Femur (tissue), 1 donor: ENCODE measurements at regions not wholly inside any gene's neighbourhood (a gene's known extent, or its start where the extent isn't known, plus 50 kb on each side); places are given as distances from the start of the nearest gene placed in this dataset.
A peak's percentile ranks its signal among the peaks of the same experiment; 100 is the strongest.

Source experiments
- DNase-seq: peaks from one replicate; pipeline ENCODE4 v3.0.0-alpha.2; 2017

DNA sequence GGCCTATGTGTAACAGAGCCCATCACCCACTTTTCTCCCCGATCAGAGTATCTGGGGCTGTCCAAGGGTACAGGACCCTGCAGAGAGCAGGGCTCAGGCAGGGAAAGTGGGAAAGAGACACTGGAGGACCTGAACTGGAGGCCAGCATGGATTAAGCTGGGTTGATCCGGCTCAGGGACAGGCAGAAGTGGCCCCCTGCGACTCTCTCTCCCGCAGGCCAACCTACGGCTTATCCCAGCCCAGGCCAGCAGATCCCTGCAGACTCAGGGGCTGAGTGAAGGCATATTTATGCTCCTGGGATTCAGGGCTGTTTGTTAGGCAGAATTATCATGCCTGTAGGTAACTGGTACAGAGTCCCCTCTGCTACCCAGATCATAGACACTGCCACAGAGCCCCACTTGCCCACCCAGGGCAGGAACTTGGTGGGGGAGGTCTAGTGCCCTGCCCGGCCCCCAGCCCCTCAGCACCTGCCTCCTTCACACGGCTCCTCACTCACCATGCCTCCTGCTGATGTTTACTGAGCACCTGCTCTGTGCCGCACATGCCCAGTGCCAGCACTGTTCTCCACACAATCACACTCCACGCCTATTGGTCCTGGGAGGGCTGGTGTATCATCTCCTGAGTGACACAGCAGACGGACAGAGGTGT, 87.3 kb downstream of the ADRA2C start:
- no peak for DNase-seq

DNA sequence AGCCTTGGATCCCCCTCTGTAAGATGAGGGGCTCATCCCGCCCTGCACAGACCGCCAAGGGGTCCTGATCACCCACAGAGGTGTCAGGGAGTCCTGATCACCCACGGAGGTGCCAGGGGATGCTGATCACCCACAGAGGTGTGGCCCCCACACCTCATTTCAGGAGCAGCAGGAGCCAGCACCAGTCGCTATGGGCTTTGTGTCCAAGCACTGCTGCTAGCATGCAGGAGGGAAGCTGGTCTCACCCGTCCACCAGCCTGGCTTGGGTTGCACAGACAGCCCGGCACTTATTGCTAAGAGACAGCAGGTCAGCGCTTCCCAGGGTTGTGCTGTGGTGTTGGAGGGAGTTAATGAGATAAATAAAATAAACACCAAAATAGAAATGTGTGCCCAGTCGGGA, 88.5 kb downstream of the ADRA2C start:
- DNase-seq, result no peak

DNA sequence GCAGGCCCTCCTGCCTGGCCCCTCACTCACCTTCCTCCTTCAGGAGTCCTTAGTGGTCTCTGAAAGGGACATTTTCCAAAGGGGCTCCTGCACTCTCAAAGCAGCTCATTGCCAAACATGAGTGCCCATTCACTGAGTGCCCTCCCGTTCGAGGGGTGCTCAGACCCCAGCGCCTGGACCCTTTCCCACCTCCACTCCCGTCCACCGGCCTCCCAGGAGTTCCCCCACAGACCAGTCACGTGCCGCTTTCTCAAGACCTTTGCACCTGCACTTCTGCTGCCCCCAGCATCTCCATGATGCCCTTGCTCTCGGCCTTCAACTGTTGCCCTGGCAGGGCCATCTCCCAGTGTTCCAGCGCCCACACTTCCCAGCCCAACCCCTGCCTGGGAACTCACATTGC, 89.5 kb downstream of the ADRA2C start:
- DNase-seq, result no peak

DNA sequence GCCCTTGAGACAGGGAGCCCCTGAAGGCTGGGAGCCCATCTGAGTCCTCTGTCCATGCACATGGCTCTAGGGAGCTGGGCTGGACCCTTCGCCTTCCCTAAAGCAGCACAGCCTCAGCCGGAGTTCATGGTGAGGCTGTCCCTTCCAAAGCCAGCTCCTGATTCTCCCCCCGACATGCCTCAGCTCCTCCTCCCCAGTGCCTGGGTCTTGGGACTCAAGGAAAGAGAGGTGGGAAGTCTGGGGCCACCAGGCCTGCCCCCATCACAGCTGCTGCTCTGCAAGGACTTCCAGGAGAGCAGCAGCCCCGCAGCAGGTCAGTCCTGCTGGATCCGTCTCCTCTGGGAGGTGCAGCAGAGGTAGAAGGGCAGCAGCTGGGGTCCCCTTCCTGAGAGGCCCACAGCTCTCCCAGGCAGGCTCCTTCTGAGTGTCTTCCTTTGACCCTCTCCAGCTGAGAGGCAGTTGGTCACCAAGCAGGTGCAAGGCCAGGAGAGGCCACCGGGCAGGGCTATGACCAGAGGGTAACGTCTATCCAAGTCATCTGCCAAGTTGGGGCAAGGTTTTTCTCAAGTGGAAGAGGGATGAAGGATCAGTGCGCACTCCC, 90.5 kb downstream of the ADRA2C start:
- DNase-seq, result no peak

DNA sequence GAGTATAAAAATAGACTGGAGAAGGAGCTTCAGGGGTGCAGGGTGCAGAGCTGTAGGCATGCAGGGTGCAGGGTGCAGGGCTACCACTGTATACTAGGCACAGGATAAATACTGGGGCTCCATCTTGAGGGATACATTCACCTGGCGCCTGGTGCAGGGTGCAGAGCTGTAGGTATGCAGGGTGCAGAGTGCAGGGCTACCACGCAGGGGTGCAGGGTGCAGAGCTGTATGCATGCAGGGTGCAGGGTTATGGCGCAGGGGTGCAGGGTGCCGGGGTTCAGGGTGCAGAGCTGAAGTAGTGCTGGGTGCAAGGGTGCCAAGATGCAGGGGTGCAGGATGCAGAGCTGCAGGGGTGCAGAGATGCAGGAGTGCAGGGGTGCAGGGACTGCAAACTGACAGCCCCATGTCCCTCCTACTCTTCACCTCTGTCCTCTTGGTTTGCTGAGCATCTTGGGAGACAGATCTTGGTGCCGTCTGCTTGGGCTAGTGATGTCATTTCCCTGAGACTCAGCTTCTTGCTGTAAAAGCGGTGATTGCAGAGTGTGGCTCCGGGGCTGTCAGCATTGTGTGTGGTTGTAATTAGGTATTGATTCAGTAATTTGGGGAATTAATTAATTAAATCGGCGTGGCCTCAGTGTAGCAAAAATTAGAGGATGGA, 91.2 kb downstream of the ADRA2C start:
- no peak for DNase-seq

DNA sequence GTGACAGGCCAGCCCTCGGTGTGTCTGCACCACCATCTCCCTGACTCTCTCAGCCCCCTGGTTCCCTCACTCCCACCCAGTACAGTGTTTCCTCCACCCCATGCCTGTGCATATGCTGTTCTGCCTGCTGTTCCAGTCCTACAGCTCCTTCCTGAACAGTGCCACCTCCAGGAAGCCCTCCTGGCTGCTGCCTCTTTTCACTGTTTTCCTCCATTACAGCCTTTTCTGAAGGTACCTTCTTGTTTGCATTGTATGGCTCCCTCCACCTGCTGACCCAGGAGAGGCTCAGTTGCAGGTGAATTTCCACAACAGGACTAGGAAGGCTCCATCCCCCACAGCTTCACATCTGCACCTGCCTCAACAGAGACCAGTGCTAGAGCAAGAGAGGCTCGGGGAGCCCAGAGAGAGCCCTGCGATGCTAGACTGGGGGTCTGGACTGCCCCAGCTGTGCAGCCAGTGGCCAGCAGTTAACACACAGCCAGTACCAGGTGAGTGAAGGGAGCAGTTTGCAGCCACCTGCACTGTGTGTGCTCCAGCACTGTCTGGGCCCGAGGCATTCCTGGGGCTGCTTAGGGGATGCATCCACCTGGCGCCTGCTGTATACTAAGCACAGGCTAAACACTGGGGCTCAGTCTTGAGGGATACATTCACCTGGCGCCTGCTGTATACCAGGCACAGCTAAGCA, 92.0 kb downstream of the ADRA2C start:
- no peak for DNase-seq

DNA sequence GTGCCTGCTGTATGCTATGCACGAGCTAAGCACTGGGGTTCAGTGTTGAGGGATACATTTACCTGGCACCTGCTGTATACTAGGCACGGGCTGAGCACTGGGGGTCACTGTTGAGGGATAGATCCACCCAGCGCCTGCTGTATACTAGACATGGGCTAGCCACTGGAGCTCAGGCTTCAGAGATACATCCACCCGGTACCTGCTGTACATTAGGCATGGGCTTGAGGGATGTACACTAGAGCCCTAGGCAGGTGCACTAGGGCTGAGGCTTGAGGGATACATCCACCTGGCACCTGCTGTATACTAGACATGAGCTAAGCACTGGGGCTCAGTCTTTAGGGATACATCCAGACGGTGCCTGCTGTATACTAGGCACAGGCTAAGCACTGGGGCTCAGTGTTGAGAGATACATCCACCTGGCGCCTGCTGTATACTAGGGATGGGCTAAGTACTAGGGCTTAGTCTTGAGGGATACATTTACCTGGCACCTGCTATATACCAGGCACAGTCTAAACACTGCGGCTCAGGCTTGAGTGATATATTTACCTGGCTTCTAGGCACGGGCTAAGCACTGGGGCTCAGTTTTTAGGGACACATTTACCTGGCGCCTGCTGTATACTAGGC, 92.7 kb downstream of the ADRA2C start:
- no peak for DNase-seq

DNA sequence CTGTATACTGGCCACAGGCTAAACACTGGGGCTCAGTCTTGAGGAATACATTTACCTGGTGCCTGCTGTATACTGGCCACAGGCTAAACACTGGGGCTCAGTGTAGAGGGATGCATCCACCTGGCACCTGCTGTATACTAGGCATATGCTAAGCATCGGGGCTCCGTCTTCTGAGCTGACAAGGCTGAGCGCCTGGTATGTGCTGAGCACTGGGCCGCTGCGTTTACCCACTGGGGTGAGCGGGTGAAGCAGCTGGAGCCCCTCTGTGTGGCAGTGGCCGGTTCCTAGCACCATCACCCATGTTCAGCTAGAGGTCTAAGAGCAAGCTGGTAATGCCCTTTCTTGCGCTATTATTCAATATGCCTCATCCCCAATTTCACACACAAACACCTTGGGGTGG, 93.4 kb downstream of the ADRA2C start:
- DNase-seq, result no peak

DNA sequence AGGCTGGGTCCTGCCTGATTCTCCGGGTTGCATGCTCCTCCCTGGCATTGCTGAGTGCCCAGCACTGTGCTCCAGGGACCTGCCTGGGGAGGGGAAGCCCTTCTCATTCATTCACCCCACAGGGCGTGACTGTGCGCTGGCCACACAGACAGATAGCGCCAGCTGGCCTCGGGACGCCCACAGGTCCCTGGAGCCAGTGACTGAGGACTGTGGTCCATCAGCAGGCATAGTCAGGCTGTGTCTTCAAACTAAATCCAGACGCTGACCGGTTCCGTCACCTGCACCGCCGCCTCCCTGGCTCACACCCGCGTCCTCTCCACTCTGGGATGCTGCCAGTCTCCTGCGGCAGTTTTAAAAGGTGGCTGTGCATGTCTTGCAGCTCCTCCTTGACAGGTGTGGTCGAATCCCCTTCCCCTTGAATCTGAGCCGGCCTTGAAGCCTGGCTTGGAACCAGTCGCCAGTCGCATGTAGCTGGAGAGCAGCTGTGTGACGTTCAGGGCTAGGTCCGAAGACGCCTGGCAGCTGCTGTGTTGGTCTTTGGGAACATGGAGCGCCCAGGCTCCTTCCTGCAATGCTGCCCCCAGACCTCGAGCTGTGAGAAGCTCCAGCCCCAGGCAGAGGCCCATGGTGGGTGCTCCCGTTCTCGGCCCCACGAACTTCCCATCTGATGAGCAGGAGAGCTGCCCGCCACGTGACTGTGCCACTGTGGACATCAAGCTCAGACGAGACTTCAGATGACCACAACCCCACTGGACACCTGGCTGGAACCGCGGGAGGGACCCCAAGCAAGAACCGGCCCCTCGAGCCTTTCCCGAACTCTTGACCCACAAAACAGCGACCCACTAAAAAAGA, 94.1 kb downstream of the ADRA2C start:
- no peak for DNase-seq

DNA sequence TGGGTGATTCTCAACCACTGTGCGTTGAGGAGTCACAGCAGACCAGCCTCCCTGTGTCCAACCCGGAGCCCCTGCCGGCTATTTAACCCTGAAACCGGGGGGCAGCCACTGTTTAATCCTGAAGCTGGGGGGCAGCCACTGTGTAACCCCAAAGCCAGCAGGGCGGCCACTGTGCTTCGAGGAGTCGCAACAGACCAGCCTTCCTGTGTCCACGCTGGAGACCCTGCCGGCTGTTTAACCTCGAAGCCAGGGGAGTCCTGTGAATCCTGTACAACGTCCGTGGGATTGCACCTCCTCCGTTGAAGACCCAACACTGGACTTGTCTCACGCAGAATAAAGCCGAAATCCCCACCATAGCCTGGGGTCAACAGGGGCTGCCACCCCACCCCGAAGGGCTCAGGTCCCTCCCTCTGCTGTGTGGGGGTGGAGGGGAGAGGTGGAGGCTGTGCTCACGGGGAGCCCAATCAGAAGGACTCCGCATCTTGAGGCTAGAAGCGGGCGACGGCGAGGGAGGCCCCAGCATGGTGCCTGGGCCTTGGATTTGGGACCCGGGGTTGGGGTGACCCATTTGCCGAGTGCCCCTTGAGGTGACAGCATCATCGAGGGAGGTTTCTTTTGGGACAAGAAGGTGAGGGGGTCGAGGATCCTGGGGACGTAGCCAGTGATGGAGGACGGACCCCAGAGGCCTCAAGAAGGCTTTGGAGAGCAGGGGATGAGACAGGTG, 94.9 kb downstream of the ADRA2C start:
- no peak for DNase-seq

DNA sequence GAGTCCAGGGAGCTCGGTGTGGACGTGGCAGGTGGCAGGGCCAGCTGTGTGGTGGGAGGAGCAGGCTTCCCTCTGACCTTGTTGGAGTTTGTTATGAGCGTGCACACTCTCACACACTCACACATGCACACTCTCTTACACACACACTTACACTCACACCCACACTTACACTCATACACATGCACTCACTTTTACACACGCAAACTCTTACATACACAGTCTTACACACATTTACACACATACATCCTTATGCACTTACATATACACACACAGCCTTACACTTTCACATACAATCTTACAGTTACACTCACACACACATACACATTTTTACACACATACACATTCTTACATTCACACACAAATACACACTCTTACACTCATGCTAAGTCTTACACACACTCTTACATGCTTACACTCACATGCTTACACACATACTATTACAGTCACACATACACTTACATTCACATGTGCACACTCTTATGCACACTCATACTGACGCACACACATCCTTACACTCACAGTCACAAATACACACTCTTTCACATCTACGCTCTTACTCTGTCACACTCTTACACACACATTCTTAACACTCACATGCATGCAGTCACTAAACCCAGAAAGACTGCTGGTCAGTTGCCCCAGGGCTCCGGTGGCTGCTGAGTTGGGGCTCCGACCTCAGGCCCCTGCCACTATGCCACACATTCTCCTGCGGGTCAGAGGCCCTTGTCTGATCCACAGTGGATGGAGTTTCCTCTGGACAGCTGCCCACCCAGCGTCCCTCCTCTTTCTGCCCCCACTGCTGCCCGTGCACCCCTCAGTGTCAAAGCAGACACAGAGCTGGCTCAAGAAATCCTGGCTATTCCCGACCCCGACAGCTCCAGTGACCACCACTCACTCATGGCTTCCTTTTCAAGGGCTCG, 95.8 kb downstream of the ADRA2C start:
- DNase-seq, result no peak

DNA sequence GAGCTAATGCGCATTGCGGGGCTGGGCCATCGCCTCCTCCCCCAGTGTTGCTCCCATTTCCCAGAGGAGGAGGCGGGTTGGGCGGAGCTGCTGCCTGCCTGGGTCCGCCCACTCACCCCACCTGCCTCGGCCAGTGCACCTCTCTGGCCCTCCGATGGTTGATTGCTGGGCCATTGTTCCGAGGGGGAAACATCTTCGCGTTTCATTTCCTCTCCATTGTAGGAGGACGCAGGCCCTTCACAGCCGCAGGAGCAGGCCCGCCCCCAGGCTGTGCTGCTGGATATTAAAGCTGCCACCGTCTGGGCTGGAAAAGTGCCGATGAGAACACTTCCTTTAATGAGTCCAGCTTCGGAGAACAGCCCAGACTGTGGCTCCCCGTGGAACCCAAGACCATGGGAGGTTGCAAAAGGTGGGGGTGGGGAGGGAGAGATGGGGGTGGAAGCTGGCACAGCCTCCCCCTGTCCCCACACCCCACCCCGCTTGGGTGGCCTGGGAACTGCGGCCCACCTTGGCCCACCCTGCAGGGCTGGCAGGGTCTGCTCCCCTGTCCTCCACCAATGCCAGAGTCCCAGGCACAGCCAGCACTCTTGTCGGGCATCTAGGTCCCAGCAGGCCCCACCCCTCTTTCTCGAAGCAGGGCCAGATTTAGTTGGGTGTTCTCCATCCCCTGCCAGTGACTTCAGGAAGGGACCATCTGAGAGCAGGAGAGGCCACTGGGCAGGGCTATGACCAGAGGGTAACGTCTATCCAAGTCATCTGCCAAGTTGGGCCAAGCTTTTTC, 96.6 kb downstream of the ADRA2C start:
- DNase-seq, result peak; percentile 36

DNA sequence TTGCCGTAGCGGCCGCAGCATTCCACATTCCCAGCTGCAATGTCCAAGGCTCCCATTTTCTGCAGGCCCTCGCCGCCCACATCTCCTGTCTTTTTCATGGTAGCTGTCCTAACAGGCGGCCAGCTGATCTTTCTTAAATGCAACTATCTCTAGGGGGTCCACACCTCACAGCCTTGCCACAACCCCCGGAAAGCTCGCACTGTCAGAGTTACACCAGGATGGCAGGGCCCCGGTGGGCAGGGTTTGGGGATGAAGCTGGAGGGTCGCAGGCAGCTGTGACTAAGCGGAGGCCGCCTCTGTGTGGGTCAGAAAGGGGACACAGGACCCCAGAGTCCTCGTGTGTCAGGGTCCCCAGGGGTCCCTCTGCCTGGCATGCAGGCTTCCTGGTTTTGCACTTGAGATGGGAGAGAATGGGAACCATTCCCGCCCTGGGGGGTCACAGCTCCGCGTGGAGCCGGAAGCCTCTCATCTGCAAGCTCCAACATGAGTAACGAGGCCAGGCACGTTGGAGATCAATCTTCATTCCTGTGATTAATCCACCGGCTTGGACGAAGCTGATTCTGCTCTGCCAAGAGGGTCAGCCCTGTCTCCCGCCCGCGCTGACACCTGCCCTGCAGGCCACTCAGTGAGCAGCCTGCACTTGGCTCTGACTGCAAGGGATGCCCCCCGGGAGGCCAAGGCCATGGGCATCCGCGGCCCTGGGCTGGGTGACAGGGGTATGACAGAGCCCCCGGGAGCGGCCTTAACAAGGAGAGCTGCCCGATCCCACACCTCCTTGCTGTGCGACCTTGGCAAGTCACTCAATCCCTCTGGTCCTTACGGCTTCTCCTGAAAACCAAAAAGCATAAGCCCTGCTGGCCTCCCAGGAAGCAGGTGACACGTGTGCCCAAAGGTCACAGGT, 97.9 kb downstream of the ADRA2C start:
- no peak for DNase-seq

DNA sequence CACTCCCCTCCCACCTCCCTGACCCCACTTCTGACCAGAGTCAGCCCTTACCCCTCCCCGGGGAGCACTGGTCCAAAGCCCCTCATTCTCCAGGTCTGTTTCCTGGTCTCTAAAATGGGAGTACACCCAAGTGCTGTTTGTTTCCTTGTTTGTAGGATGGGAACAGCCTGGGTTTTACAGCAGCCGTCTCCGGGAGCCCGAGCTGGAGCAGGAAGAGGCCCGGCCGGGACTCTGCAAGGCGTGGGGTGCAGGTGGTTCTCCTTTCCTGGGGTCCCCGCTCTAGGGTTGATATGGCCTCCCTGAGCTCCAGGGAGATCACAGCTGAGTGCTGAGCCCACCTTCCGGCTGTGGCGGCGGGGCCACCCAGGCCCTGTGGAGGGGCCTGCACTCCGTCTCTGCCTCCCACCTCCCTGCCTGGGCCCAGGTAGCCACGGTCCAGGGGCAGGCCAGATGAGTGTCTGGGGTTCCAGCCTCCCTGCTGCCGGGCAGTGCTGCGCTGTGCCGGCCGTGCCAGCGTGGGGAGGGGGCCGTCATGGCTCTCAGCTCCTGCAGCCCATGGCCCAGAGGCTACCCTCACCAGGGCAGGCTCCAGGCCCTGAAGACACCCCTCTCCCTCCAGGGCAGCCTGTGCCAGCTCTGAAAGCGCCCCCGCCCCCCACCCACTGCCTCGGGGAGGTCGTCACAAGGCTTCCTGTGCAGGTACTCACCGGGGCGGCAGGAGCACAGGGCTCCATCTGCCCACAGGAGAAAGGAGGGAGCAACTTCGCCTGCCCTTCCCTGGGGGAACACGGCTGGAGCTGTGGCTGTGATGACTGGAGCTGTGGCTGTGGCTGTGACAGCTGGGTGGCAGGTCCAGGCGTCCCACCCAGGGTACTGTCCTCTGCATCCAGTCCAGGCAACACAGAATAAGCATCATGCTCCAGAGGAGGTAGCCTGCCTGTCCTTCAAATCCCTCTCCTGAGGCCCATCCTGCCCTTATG, 98.8 kb downstream of the ADRA2C start:
- DNase-seq, result no peak

DNA sequence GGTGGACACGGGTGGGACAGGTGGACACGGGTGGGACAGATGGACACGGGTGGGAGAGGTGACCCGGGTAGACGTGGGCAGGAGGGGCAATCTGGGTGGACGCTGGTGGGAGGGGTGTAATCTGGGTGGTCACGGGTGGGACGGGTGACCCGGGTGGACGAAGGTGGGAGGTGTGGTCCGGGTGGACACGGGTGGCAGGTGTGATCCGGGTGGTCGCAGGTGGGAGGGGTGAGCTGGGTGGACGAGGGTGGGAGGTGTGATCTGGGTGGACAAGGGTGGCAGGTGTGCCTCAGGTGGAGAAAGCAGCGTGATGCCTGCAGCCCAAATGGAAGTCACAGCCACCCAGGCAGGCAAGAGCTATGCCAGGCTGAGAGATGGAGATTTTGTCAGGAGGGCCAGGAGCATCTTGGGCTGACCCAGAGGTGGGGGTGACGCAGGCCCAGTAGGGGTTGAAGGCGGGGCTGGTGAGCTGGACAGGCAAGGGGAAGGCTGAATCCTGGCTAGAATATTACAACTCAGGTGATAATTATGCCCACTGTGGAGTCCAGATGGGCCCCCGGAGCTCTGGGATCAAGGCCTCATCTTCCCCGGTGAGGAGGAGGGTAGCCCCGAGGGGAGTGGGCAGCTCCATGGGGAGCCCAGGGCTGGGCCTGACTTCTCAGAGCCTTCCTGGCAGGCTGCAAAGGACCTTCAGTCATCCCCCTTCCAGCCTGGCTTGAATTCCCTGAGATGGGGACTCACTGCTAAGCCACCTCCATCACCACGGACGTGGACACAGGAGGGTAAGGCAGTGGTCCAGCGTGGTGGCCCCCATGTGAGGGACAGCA, 100.0 kb downstream of the ADRA2C start:
- DNase-seq, result no peak

DNA sequence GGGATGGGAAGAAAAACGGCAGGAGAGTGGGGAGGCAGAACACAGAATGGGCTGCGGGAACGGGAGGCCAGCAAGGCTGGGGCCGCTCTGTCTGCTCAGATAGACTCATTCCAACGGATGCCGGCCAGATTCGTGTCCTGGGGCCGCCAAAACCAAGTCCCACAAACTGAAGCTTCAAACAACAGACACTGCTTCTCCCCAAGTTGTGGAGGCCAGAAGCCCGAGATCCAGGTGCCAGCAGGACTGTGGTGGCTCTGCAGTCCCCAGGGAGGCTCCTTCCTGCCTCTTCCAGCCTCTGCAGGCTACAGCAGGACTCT, 100.6 kb downstream of the ADRA2C start:
- no peak for DNase-seq
